HepG2 (cell line): ENCODE measurements at regions not wholly inside any gene's neighbourhood (a gene's known extent, or its start where the extent isn't known, plus 50 kb on each side); places are given as distances from the start of the nearest gene placed in this dataset.

Experiments used
- ATAC-seq: fragments of 200-7000 bp; cut with Tn5 transposase; 3 replicates; pipeline ENCODE4 v1.9.1; 2020; ENCODE audit warnings: mild to moderate bottlenecking, moderate library complexity
- BruUV-seq: library from RNA; stranded (reverse); fragments of 400-500 nt; replicated peaks from 2 replicates; lab custom pipeline; 2021; lab: Mats Ljungman, UMichigan
- CTCF ChIA-PET: fragments of 300-600 bp; formaldehyde crosslinking; extraction: SDS; loops from one replicate; lab custom pipeline; 2021; ENCODE audit warnings: low total read pairs, inconsistent platforms, low intra/inter-chr PET ratio; lab: Yijun Ruan, JAX
- POLR2A ChIA-PET: fragments of 350-600 bp; sonication (Branson Sonifier 250); formaldehyde crosslinking; loops from one replicate; lab custom pipeline; 2020; ENCODE audit warnings: antibody characterized with exemption, inconsistent platforms; lab: Yijun Ruan, JAX
- DNase-seq: peaks from one replicate; pipeline ENCODE4 v3.0.0-alpha.2; 2015; ENCODE audit warnings: low spot score
- FAIRE-seq: peaks from 3 replicates; lab custom pipeline; 2011; peaks lifted over from hg19 to GRCh38; lab: Jason Lieb, UNC
- H2AFZ ChIP-seq: one replicate; pipeline ENCODE4 v1.6.1; 2011; ENCODE audit warnings: low read length, inconsistent platforms
- H3K27ac ChIP-seq: fragments of 300-600 bp; 3 replicates; pipeline ENCODE4 v1.8.0; 2011; ENCODE audit warnings: mixed run types, mild to moderate bottlenecking, mixed read lengths, low read length, inconsistent platforms; ENCODE audit not compliant: insufficient read depth; ENCODE audit errors: extremely low read length
- H3K27me3 ChIP-seq, 2 experiments: fragments of 200-600 bp in 1 of 2; 2 replicates in 1 of 2; 3 replicates in 1 of 2; pipeline versions ENCODE4 v1.6.0 to v1.8.0; 2011; ENCODE audit warnings: low read length in 2 of 2, mild to moderate bottlenecking in 2 of 2, moderate library complexity in 2 of 2, inconsistent platforms in 1 of 2; ENCODE audit not compliant: insufficient read depth in 2 of 2, control insufficient read depth in 1 of 2
- H3K36me3 ChIP-seq, 2 experiments: fragments of 200-600 bp in 1 of 2; replicated peaks in 1 of 2; 2 replicates in 1 of 2; 3 replicates in 1 of 2; pipeline versions ENCODE4 v1.5.1 to v1.8.0; 2011; ENCODE audit warnings: low read length in 2 of 2, inconsistent platforms in 1 of 2; ENCODE audit not compliant: insufficient read depth in 2 of 2, control insufficient read depth in 1 of 2
- H3K4me1 ChIP-seq: 2 replicates; pipeline ENCODE4 v1.5.1; 2012; ENCODE audit warnings: low read length, inconsistent platforms; ENCODE audit not compliant: insufficient read depth
- H3K4me2 ChIP-seq: 2 replicates; pipeline ENCODE4 v1.6.0; 2011; ENCODE audit warnings: low read depth, low read length, inconsistent platforms
- H3K4me3 ChIP-seq, 3 experiments: fragments of 200-600 bp in 1 of 3; sonication (generic), shearing (Covaris generic) in 1 of 3; replicated peaks in 1 of 3; 2 replicates each; pipeline ENCODE4 v1.5.1; 2011 to 2016; ENCODE audit warnings: low read length in 3 of 3, inconsistent platforms in 2 of 3, low read depth in 2 of 3, mild to moderate bottlenecking in 2 of 3, control low read depth in 1 of 3, mixed read lengths in 1 of 3; ENCODE audit not compliant: insufficient read depth in 1 of 3
- H3K79me2 ChIP-seq: one replicate; pipeline ENCODE4 v1.6.1; 2011; ENCODE audit warnings: low read length, inconsistent platforms; ENCODE audit not compliant: insufficient read depth
- H3K9ac ChIP-seq: 2 replicates; pipeline ENCODE4 v1.6.0; 2011; ENCODE audit warnings: mild to moderate bottlenecking, low read depth, low read length, inconsistent platforms; ENCODE audit not compliant: insufficient read depth
- H3K9me3 ChIP-seq: 2 replicates; pipeline ENCODE4 v1.5.1; 2012; ENCODE audit warnings: mild to moderate bottlenecking, low read length
- H4K20me1 ChIP-seq: 2 replicates; pipeline ENCODE4 v1.6.0; 2011; ENCODE audit warnings: inconsistent platforms, mild to moderate bottlenecking, low read length, moderate library complexity; ENCODE audit not compliant: insufficient read depth
- ATF7 ChIP-seq, 2 experiments: fragments of 450-650 bp in 1 of 2; sonication (generic) in 1 of 2; formaldehyde crosslinking in 1 of 2; IDR thresholded peaks; 2 replicates each; pipeline versions ENCODE4 v1.4.0 to v1.6.1; 2016 to 2020; ENCODE audit warnings: antibody characterized with exemption in 1 of 2, mild to moderate bottlenecking in 1 of 2, missing genetic modification reagents in 1 of 2
- CTCF ChIP-seq: sonication (generic); formaldehyde crosslinking; IDR thresholded peaks from 2 replicates; pipeline ENCODE4 v1.5.0; 2020; ENCODE audit warnings: mild to moderate bottlenecking, missing genetic modification reagents, moderate library complexity
- FUBP1 ChIP-seq: sonication (generic); formaldehyde crosslinking; IDR thresholded peaks from 2 replicates; pipeline ENCODE4 v1.5.1; 2020; ENCODE audit warnings: missing genetic modification reagents, mild to moderate bottlenecking, borderline replicate concordance
- MIXL1 ChIP-seq: IDR thresholded peaks from 2 replicates; pipeline ENCODE4 v1.6.1; 2016
- SMARCE1 ChIP-seq: fragments of 450-650 bp; IDR thresholded peaks from 2 replicates; pipeline ENCODE4 v1.6.1; 2017; ENCODE audit warnings: borderline replicate concordance
- TEAD2 ChIP-seq: sonication (generic); formaldehyde crosslinking; IDR thresholded peaks from 2 replicates; pipeline ENCODE4 v1.9.0; 2021; ENCODE audit warnings: missing genetic modification reagents
- WGBS: methylation state at CpG from one replicate; pipeline ENCODE4 v1.1.6; 2017; ENCODE audit warnings: low lambda C conversion rate; 5-methylcytosine and 5-hydroxymethylcytosine counted together
- in situ Hi-C: cut with HindIII; loops from 2 replicates; pipeline ENCODE4 v1.10.0; 2017; ENCODE audit warnings: low pct_unique_long_range_greater_than_20kb; ENCODE audit not compliant: extremely low pct_ligation_motif_present
- intact Hi-C: fragments of 100-400 bp; cut with micrococcal nuclease; formaldehyde crosslinking; loops from one replicate; pipeline ENCODE4 v1.10.0; 2022; ENCODE audit not compliant: unreplicated experiment

DNA sequence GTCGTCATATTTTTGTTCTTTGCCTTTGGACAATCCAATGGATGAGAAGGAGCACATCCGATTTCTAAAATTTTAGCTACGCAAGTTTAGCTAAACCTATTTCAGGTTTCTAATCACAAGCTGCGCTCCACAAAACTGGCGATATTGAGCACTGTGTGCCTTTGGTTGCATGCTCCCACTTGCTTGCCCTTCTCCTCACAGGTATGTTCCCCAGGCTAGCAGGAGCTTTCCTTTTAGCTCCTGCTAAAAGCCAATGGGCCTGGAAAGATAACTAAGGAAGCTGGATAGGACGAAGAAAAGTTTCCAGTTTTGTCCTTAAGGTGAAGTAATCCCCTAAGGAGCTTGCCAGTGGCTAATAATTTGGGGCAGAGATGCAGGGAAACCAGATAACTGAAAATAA, 975.2 kb downstream of the FSTL5 start:
- DNase-seq (no peak), ATAC-seq (no peak), FAIRE-seq (no peak)
- Histone ChIP-seq H2AFZ (no peak overlapping the region), H3K4me3 (no peak overlapping the region), H3K27me3 (no peaks in the 10 kb centered on the region), H3K9ac (no peak overlapping the region), H3K36me3 (no peaks in the 10 kb centered on the region), H3K4me2 (no peak overlapping the region), H3K79me2 (no peaks in the 10 kb centered on the region), H4K20me1 (no peaks in the 10 kb centered on the region), H3K27ac (no peak overlapping the region), H3K9me3 (no peaks in the 10 kb centered on the region), H3K4me1 (peaks cover 4% of the 10 kb centered on the region)
- ChIA-PET CTCF (no interaction called here), POLR2A (no interaction called here)
- TF ChIP-seq TEAD2 (CRISPR knock-in tag) (no peak), MIXL1 (CRISPR knock-in tag) (no peak), FUBP1 (CRISPR knock-in tag) (no peak), SMARCE1 (no peak)
- 49% methylated on average over 6 of the region's 6 CpGs for WGBS
- no TSS peak for BruUV-seq
- intact Hi-C loops (no loop called here), in situ Hi-C loops (no loop called here)

GRCh38 chr4:161187569-161187968, 976.2 kb downstream of the FSTL5 start:
- intact Hi-C loops = no loop called here
- Histone ChIP-seq H3K9ac (no peak overlapping the region), H2AFZ (no peak overlapping the region), H4K20me1 (no peaks in the 10 kb centered on the region)
- ATAC-seq (no peak), DNase-seq (no peak)
- WGBS = 0% methylated on average over 1 of the region's 1 CpG
- in situ Hi-C loops = no loop called here
- TF ChIP-seq CTCF (CRISPR knock-in tag) (no peak), ATF7 (IDR thresholded peaks at IDR 0.05) (0 out of 2 replicates have a peak, but pooled peaks have one; percentile 11), ATF7 (CRISPR knock-in tag; IDR thresholded peaks at IDR 0.05) (no peak)
- TF ChIP-seq, all 625 proteins: peak for 1
- FAIRE-seq = no peak
- Histone ChIP-seq H3K4me3 (no peak overlapping the region), H3K9me3 (no peaks in the 10 kb centered on the region), H3K27ac (no peak overlapping the region), H3K27me3 (no peaks in the 10 kb centered on the region), H3K4me1 (peaks cover 13% of the 10 kb centered on the region), H3K36me3 (no peaks in the 10 kb centered on the region), H3K4me2 (no peak overlapping the region), H3K79me2 (no peaks in the 10 kb centered on the region)
- ChIA-PET CTCF (no interaction called here), POLR2A (no interaction called here)
- BruUV-seq = no TSS peak
